ENCODE measurements at regions not wholly inside any gene's neighbourhood (a gene's known extent, or its start where the extent isn't known, plus 50 kb on each side); places are given as distances from the start of the nearest gene placed in this dataset.
"Not testable (repeated sequence)": the region's sequence is repeated elsewhere in the genome, so short reads cannot be mapped to it uniquely, and the experiment has no call there.

DNA sequence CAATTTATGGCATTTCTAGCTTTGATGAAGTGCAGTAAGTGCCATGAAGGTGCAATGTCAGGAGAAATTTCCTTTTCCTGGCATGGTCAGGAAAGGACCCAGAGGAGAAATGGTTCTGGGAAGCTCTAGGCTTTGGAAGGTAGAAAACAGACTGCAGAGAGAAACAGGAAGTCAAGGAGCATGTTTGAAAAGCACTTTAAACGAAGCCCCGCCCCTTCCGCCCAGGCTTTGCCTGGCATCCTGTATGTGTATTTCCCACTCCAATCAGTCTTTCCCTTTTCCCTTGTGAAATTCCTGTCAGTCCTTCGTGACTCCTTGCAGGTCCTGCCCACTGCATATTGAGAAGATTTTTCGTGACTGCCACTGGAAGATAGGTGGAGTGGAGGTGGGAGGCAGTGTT is 320.9 kb upstream of the SASH1 start:
- TF ChIP-seq, protein P1, sequence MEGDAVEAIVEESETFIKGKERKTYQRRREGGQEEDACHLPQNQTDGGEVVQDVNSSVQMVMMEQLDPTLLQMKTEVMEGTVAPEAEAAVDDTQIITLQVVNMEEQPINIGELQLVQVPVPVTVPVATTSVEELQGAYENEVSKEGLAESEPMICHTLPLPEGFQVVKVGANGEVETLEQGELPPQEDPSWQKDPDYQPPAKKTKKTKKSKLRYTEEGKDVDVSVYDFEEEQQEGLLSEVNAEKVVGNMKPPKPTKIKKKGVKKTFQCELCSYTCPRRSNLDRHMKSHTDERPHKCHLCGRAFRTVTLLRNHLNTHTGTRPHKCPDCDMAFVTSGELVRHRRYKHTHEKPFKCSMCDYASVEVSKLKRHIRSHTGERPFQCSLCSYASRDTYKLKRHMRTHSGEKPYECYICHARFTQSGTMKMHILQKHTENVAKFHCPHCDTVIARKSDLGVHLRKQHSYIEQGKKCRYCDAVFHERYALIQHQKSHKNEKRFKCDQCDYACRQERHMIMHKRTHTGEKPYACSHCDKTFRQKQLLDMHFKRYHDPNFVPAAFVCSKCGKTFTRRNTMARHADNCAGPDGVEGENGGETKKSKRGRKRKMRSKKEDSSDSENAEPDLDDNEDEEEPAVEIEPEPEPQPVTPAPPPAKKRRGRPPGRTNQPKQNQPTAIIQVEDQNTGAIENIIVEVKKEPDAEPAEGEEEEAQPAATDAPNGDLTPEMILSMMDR (IDR thresholded peaks at IDR 0.05), result no peak
- TF ChIP-seq POLR2A (IDR thresholded peaks at IDR 0.05), result no peak
- Histone ChIP-seq H3K9me3 (no peaks in the 10 kb centered on the region), H3K36me3 (replicated peaks in 1 of 2; ENCODE audit: insufficient read depth in 1 of 2, low read depth in 2 of 2) (no peaks in the 10 kb centered on the region), H3K27ac (no peak overlapping the region), H3K27me3 (no peaks in the 10 kb centered on the region), H3K4me1 (no peaks in the 10 kb centered on the region), H3K4me3 (no peak overlapping the region)
- DNase-seq, result no peak
- intact Hi-C loops (cut with DNase I), result no loop called here
- WGBS, 2 donors, result 47 to 51% methylated on average over 5 of the region's 5 CpGs
- no peak for ATAC-seq

DNA sequence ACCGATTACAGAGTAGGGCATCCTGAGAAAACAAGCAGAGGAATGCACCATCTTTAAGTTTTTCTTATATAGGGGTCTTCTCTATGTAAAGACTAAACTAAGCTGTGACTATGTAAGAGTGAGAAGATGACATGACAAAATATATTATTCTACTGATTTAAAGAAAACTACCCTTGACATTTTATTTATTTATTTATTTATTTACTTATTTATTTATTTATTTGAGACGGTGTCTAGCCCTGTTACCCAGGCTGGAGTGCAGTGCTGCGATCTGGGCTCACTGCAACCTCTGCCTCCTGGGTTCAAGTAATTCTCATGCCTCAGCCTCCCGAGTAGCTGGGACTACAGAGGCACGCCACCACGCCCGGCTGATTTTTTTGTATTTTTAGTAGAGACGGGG is 320.4 kb upstream of the SASH1 start:
- H3K9me3 ChIP-seq; ATAC-seq; H3K4me3 ChIP-seq; H3K27ac ChIP-seq; H3K4me1 ChIP-seq; intact Hi-C loops (cut with DNase I); H3K36me3 ChIP-seq (replicated peaks in 1 of 2; ENCODE audit: insufficient read depth in 1 of 2, low read depth in 2 of 2); DNase-seq; H3K27me3 ChIP-seq: not testable (repeated sequence)
- 86 to 92% methylated on average over 8 of the region's 8 CpGs for WGBS, 2 donors

DNA sequence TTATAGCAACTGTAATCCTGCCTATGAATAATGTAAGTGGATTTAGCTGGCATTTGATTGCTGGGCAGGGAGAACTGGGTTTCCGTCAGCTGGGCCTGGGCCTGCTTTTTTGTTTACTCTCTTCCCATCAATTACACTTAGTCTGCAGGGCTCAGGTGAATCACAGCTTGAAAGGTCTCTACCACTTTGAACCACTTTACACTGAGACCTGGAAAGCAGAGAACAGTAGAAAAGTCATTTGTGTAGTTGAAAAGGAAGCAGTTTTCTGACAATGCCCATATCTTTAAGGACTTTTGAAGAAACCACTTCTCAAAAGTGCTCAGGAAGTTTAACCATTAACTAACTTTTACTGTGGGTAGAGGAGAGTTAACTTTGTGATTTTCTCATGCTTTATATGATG is 315.4 kb upstream of the SASH1 start:
- Histone ChIP-seq H3K4me3 (no peak overlapping the region), H3K4me1 (no peaks in the 10 kb centered on the region), H3K9me3 (no peaks in the 10 kb centered on the region), H3K27ac (no peak overlapping the region), H3K27me3 (no peaks in the 10 kb centered on the region), H3K36me3 (replicated peaks in 1 of 2; ENCODE audit: insufficient read depth in 1 of 2, low read depth in 2 of 2) (no peaks in the 10 kb centered on the region)
- TF ChIP-seq, protein P1 (IDR thresholded peaks at IDR 0.05), result no peak
- TF ChIP-seq POLR2A (IDR thresholded peaks at IDR 0.05), result no peak
- intact Hi-C loops (cut with DNase I), result no loop called here
- WGBS, 2 donors, result 45 to 46% methylated on average over 1 of the region's 1 CpG
- DNase-seq (peak in 1 of 4 donors; percentile 7), ATAC-seq (no peak)

DNA sequence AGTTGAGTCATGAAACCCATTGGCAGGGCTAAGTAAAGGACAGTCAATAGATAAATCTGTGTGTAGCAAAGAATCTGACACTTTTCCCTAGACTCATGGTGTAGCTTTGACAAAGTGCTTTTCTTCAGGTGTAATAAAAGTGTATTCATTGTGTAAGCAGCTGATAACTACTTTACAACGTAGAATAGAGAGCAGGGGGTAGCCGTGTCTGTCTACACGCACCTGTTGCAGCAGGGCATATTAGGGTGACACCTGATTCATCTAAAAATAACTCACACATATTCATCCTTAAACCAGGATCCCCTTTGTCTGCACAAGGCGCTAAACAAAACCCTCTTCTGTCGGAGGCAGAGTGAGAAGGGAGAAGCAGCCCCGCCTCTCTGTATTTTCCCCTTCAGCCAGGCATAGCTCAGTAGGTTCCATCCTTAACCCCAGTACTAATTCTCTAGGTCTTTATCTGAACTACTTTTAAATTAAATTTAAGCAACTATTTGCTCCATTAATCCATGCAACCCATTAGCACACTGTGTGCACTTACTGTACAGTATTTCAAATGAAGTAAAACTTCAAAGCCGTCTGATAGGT is 306.7 kb upstream of the SASH1 start:
- TF ChIP-seq POLR2A (IDR thresholded peaks at IDR 0.05), result no peak
- TF ChIP-seq, protein P1 (IDR thresholded peaks at IDR 0.05), result no peak
- no peaks in the 10 kb centered on the region for H3K9me3 ChIP-seq
- H3K27ac ChIP-seq, result no peak overlapping the region
- 71 to 74% methylated on average over 7 of the region's 7 CpGs for WGBS, 2 donors
- no peaks in the 10 kb centered on the region for H3K4me1 ChIP-seq
- ATAC-seq, result no peak
- no peak overlapping the region for H3K4me3 ChIP-seq
- intact Hi-C loops (cut with DNase I), result no loop called here
- DNase-seq, result no peak
- H3K36me3 ChIP-seq (replicated peaks in 1 of 2; ENCODE audit: insufficient read depth in 1 of 2, low read depth in 2 of 2), result no peaks in the 10 kb centered on the region
- H3K27me3 ChIP-seq, result no peaks in the 10 kb centered on the region

DNA sequence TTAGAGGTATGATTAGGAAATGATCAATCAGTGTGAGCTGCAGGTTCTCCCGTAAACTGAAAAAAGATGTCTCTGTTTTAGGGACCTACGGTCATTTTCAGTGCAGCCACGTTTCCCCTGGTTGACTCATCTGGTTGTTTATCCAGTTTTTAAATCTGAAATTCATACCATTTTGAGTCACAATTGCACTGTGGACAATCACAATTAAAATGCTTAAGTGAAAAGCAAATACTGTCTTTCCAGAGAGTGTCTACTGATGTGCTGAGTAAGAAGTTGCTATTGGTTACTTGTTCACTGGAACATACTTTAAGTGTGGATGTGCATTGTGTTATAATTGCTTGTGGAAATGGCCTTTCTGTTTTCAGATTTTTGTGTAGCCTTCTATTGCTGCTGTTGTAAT is 305.1 kb upstream of the SASH1 start:
- Histone ChIP-seq H3K27me3 (no peaks in the 10 kb centered on the region), H3K9me3 (no peaks in the 10 kb centered on the region), H3K27ac (no peak overlapping the region), H3K4me3 (no peak overlapping the region), H3K36me3 (replicated peaks in 1 of 2; ENCODE audit: insufficient read depth in 1 of 2, low read depth in 2 of 2) (no peaks in the 10 kb centered on the region), H3K4me1 (no peaks in the 10 kb centered on the region)
- ATAC-seq (no peak), DNase-seq (no peak)
- WGBS, 2 donors, result 69 to 71% methylated on average over 3 of the region's 3 CpGs
- intact Hi-C loops (cut with DNase I), result no loop called here
- no peak for TF ChIP-seq POLR2A (IDR thresholded peaks at IDR 0.05)
- TF ChIP-seq, protein P1 (IDR thresholded peaks at IDR 0.05), result no peak

Data from body of pancreas (tissue), 4 donors.